Esophagus (tissue), 2 donors: ENCODE measurements at regions not wholly inside any gene's neighbourhood (a gene's known extent, or its start where the extent isn't known, plus 50 kb on each side); places are given as distances from the start of the nearest gene placed in this dataset.

Experiments used
- H3K27ac ChIP-seq, 2 donors: one replicate each; pipeline ENCODE4 v1.5.1; 2013; ENCODE audit warnings: low read depth in 2 of 2, mild to moderate bottlenecking in 2 of 2, inconsistent platforms in 1 of 2, low read length in 1 of 2, moderate library complexity in 1 of 2
- H3K27me3 ChIP-seq, 2 donors: one replicate each; pipeline ENCODE4 v1.6.1; 2013; ENCODE audit warnings: low read length in 2 of 2, control low read depth in 1 of 2, mild to moderate bottlenecking in 1 of 2; ENCODE audit not compliant: insufficient read depth in 2 of 2, control insufficient read depth in 1 of 2
- H3K36me3 ChIP-seq, 2 donors: one replicate each; pipeline ENCODE4 v1.6.1; 2013; ENCODE audit warnings: low read length in 1 of 2; ENCODE audit not compliant: control insufficient read depth in 2 of 2, insufficient read depth in 2 of 2
- H3K4me1 ChIP-seq, 2 donors: one replicate each; pipeline ENCODE4 v1.6.1; 2013; ENCODE audit warnings: low read length in 1 of 2; ENCODE audit not compliant: control insufficient read depth in 2 of 2, insufficient read depth in 2 of 2
- H3K4me3 ChIP-seq, 2 donors: one replicate each; pipeline ENCODE4 v1.5.1; 2013; ENCODE audit warnings: low read length in 2 of 2, mild to moderate bottlenecking in 2 of 2, low read depth in 1 of 2, moderate library complexity in 1 of 2
- H3K9me3 ChIP-seq, 2 donors: one replicate each; pipeline ENCODE4 v1.6.1; 2013; ENCODE audit warnings: mild to moderate bottlenecking in 2 of 2, low read depth in 1 of 2, low read length in 1 of 2, moderate library complexity in 1 of 2; ENCODE audit not compliant: control insufficient read depth in 2 of 2, insufficient read depth in 1 of 2
- WGBS, 2 donors: extraction: QIAGEN DNeasy Blood & Tissue Kit; methylation state at CpG; one replicate each; pipeline ENCODE4 v1.1.7; 2013; 5-methylcytosine and 5-hydroxymethylcytosine counted together
- donor health status: healthy with polysubstance abuse.
- donor health status: Bipolar disorder and iron deficiency.

DNA sequence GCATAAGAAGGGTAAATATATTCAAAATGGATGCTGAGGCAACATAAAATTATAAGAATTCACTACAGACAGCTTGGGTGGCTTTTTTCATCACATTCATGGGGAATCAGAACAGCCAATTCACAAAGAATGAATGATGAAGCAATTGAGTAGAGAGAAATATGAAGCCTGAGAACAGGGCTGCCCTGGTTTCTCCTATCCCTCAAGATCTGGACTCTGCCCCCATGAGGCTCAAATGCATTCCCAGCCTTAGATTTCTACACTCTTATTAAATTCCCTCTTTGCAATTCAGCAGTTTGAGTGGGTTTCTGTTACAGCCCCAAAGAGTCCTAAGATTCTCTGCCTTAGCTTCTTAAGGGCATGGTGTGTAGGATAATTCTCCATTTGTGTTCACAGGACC, 172.5 kb downstream of the MAIP1 start:
- Histone ChIP-seq H3K27ac (no peak overlapping the region), H3K9me3 (no peaks in the 10 kb centered on the region)

DNA sequence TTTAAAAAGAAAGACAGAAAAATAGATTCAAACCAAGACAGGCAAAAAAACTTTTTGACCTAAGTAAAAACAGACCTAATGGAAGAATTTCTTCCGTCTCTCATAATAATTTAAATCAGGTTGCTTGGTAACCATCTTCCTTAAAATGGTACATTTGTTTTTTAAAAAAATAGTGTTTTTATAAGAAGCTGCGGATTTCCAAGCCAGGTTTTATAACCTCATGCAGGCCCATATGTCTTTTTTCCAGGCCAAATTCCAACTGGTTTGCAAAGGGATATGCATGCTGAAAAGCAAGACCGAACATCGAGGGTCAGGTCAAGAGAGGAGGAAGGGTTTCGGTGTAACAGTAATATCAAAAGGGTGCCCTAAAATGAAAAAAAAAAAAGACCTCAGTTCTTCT, 172.9 kb downstream of the MAIP1 start:
- Histone ChIP-seq H3K27me3 (no peaks in the 10 kb centered on the region), H3K4me1 (no peaks in the 10 kb centered on the region), H3K4me3 (no peak overlapping the region), H3K9me3 (no peaks in the 10 kb centered on the region), H3K36me3 (no peaks in the 10 kb centered on the region), H3K27ac (no peak overlapping the region)
- WGBS, 2 donors = 89 to 93% methylated on average over 5 of the region's 5 CpGs

More for the DNA sequence above, 172.5 kb downstream of the MAIP1 start:
- H3K4me1 ChIP-seq = no peaks in the 10 kb centered on the region
- no peak overlapping the region for H3K4me3 ChIP-seq
- no peaks in the 10 kb centered on the region for H3K36me3 ChIP-seq
- H3K27me3 ChIP-seq = no peaks in the 10 kb centered on the region

DNA sequence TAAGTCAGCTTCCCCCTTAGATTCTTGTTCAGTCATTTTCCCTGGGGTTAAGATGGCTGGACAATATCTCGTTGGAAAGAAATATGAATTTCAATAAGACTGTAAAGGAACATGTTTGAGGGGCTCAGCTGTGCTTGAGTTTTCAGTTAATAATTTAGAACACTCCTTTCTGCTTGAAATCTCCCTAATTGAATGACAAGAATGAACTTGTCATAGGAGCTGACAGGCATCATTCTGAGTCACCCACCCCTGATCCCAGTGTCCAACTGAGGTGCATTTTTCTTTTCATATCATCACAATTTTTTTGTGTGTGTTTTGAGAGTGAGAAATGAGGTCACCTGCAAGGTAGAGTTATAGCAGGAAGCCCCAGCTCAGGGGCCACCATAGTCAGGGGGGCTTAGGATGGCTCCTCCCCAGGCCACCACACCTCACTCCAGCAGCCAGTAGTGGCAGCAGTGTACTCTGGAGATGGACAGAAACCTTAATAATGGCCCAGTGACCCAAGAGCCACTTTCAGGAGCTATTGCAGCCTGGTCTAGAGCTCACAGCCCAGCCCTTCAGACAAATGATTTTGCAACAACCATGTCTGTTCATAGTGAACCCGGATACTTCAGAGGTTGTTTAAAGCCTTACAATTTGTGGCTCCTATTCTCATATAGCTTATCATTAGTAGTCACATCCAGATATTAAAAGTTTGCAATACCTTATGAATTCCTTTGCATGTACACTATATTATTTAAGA, 174.5 kb downstream of the MAIP1 start:
- Histone ChIP-seq H3K9me3 (no peaks in the 10 kb centered on the region), H3K4me3 (no peak overlapping the region), H3K27ac (no peak overlapping the region), H3K4me1 (no peaks in the 10 kb centered on the region), H3K36me3 (no peaks in the 10 kb centered on the region), H3K27me3 (no peaks in the 10 kb centered on the region)
- WGBS, 2 donors = 68 to 79% methylated on average over 2 of the region's 2 CpGs

DNA sequence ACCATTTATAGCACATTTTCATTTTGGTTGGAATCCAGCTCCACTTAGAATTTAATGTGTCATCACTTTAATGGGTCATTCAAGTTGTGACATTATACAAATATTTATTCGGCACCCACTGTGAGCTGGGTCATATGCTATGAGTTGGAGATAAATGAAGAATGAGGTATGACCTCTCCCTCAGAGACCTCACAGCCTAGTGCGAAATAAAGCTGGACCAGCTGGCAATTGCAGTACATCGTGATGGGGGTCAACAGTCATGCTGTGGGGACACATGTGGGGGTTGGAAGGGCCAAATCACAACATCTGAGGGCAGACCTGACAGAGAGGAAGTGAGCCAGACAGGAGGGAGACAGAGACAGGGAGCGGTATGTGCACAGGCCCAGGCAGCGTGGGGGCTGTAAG, 175.4 kb downstream of the MAIP1 start:
- Histone ChIP-seq H3K4me3 (no peak overlapping the region), H3K9me3 (no peaks in the 10 kb centered on the region), H3K4me1 (no peaks in the 10 kb centered on the region), H3K36me3 (no peaks in the 10 kb centered on the region), H3K27ac (no peak overlapping the region), H3K27me3 (no peaks in the 10 kb centered on the region)
- WGBS, 2 donors = 58 to 67% methylated on average over 5 of the region's 5 CpGs

DNA sequence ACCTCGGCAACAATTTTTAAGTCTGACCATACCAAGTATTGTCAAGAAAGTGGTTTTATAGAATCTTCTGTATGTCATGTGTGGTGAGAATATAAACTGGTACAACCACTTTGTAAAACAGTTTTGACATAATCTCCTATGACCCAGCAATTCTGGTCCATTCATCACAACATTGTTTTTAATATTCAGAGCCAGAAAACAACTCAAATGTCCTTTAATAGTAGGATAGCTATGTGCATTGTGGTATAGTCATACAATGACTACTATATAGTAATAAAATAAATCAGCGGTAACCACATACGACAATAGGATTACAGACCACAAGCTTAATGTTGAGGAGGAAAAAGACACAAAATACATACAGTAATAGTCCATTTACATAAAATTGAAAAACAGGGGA, 175.2 kb upstream of the SPATS2L start:
- H3K27me3 ChIP-seq = no peaks in the 10 kb centered on the region
- no peaks in the 10 kb centered on the region for H3K36me3 ChIP-seq
- no peaks in the 10 kb centered on the region for H3K4me1 ChIP-seq
- no peak overlapping the region for H3K27ac ChIP-seq
- H3K9me3 ChIP-seq = no peaks in the 10 kb centered on the region
- no peak overlapping the region for H3K4me3 ChIP-seq
- 95 to 96% methylated on average over 3 of the region's 3 CpGs for WGBS, 2 donors

DNA sequence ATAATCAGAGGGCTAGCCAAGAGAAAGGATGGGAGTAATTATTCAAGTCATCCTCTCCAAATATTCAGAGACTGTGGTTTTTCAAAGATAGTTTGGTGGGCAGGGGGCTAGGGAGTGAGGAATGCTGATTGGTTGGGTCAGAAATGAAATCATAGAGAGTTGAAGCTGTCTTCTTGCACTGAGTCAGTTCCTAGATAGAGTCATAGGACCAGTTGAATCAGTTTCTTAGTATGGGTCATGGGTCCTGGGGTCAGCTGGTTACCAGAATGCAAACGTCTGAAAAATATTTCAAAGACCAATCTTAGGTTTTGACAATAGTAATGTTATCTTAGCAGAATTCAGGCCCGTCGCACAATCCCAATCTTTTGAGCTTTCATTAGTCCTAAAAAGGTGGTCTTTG, 171.4 kb upstream of the SPATS2L start:
- no peaks in the 10 kb centered on the region for H3K27me3 ChIP-seq
- WGBS, 2 donors = 92 to 93% methylated on average over 3 of the region's 3 CpGs
- H3K27ac ChIP-seq = no peak overlapping the region
- H3K9me3 ChIP-seq = no peaks in the 10 kb centered on the region
- H3K4me1 ChIP-seq = no peaks in the 10 kb centered on the region
- H3K4me3 ChIP-seq = no peak overlapping the region
- no peaks in the 10 kb centered on the region for H3K36me3 ChIP-seq

DNA sequence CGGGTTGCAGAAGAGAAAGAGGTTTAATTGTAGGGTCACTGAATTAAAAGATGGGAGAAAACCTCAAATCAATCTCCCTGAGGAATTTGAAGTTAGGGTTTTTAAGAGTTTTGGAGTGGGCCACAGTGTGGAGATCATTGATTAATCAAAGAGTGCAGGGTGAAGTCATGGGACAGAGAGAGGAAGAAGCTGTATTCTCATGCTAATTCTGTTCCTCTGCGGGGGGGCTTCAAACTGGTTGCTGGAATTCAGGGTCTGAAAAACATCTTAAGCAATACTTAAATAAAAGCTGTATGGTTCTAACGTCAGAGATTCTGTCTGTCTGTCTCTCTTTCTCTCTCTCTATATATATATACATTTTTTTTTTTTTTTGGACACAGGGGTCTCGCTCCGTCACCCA, 169.8 kb upstream of the SPATS2L start:
- Histone ChIP-seq H3K27ac (no peak overlapping the region), H3K4me3 (no peak overlapping the region), H3K27me3 (no peaks in the 10 kb centered on the region), H3K4me1 (no peaks in the 10 kb centered on the region), H3K36me3 (no peaks in the 10 kb centered on the region), H3K9me3 (no peaks in the 10 kb centered on the region)
- WGBS, 2 donors = 90 to 92% methylated on average over 5 of the region's 5 CpGs

DNA sequence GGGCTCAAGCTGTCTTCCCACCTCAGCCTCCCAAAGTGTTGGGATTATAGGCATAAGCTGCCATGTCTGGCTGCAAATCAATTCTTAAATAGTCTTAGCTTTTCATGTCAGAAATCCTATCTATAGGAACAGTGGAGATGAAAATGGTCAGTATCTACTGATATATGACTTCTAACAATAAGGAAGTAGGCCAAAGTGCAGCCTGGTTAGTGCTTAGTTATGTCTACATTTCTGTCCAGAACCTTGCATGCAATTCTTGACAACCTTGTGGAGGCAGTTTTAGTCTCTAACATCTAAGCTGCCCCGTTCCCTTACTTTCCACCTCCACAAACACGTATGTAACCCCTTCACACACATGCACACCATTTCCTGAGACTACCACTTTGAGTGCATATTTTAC, 169.2 kb upstream of the SPATS2L start:
- H3K27ac ChIP-seq = no peak overlapping the region

DNA sequence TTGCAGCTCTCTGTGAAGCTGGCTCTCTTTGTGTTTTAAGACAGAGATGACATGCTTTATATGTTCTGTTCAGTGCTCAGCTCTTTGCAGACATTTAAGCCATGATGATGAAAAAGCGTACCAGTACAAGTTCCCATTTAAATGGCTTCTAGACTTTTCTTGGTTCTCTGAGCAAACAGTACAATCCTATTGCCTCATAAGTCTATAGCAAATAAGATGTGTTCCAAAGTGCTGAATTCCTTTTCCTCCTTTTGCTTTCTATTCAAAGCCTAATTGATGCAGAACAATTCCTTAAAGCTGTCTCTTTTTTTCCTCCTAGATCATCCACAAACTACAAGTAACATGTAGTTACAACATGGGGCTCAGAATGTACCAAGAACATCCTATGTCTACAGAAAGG, 168.8 kb upstream of the SPATS2L start:
- H3K36me3 ChIP-seq = no peaks in the 10 kb centered on the region
- no peaks in the 10 kb centered on the region for H3K9me3 ChIP-seq
- H3K4me3 ChIP-seq = no peak overlapping the region
- no peaks in the 10 kb centered on the region for H3K27me3 ChIP-seq
- no peak overlapping the region for H3K27ac ChIP-seq
- no peaks in the 10 kb centered on the region for H3K4me1 ChIP-seq
- WGBS, 2 donors = 94% methylated on average over 1 of the region's 1 CpG

More for the DNA sequence above, 169.2 kb upstream of the SPATS2L start:
- no peaks in the 10 kb centered on the region for H3K36me3 ChIP-seq
- no peak overlapping the region for H3K4me3 ChIP-seq
- H3K4me1 ChIP-seq = no peaks in the 10 kb centered on the region
- no peaks in the 10 kb centered on the region for H3K27me3 ChIP-seq
- no peaks in the 10 kb centered on the region for H3K9me3 ChIP-seq
- WGBS, 2 donors = 70 to 80% methylated on average over 2 of the region's 2 CpGs

DNA sequence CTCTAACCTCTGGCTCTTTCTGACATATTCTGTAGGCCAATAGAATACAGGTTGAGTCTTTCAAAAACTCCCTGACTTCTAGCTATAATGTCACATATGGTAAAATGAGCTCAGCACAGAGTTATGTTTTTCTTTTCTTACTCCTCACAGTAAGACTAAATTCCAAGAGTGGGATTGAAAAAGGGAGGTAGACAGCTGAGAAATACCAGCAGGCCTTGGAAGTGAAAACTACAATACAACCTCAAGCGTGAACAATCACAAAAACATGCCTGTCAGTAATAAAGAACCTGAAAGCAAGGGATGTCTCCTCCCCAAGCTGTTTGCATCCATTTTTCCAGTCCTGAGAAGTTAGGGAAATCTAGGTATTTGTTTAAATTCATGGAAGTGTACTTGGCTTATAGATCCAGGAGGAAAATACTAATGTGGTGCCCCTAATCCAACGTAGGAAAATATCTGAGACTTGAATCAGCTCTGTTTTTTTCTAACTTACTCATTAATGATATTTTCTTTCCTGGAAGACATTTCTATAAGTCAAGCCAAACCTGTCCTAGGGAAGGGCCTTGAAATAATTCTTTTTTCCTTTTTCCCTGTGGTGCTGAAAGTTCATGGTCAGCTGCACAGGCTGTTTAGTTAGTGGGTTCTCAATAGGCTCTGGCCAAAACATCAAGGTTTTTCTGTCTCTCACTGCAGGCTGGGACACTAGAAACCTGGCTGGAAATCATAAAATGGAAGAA, 167.9 kb upstream of the SPATS2L start:
- no peaks in the 10 kb centered on the region for H3K4me1 ChIP-seq
- no peaks in the 10 kb centered on the region for H3K9me3 ChIP-seq
- no peaks in the 10 kb centered on the region for H3K36me3 ChIP-seq
- H3K4me3 ChIP-seq = no peak overlapping the region
- H3K27me3 ChIP-seq = no peaks in the 10 kb centered on the region
- WGBS, 2 donors = 64 to 73% methylated on average over 2 of the region's 2 CpGs
- no peak overlapping the region for H3K27ac ChIP-seq
